ENCODE measurements at regions not wholly inside any gene's neighbourhood (a gene's known extent, or its start where the extent isn't known, plus 50 kb on each side); places are given as distances from the start of the nearest gene placed in this dataset.

DNA sequence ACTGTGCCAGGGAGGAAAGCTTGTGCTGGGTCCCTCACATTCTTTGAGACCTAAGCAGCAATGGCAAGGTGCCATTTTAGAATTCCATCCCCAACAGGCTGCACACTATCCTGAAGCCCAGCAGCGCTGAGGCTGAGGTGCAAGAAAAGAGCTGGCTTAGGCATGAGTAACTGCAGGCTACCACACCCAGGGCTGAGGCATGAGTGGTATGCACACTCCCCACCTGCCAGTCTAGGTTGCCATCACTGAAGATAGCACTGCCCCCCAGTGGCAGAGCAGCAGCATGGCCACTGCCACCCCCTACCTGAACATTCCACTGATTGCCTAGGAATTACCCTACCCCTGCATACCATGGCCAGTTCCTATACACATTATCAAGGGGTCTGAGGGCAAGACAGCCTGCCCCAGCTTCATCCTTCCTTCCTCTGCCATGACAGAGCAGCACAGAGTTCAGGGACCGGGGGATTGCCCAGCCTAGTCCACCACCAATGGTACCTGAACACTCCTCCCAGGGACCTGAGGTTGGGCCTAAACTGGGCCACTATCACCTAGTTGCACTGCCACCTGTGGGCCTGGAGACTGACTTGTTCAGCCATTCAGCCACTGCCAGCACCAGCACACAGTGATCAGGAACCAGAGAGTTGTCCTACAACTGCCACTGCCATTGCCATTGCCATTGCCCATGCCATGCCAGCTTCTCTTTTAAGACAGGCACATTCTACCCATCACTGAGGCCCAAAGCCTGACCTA lies 129.8 kb downstream of the SATB1 start:
- no peak overlapping the region for H3K4me3 ChIP-seq
- peak overlapping the region in 1 of 21 experiments; percentile 14 for H3K27ac ChIP-seq

DNA sequence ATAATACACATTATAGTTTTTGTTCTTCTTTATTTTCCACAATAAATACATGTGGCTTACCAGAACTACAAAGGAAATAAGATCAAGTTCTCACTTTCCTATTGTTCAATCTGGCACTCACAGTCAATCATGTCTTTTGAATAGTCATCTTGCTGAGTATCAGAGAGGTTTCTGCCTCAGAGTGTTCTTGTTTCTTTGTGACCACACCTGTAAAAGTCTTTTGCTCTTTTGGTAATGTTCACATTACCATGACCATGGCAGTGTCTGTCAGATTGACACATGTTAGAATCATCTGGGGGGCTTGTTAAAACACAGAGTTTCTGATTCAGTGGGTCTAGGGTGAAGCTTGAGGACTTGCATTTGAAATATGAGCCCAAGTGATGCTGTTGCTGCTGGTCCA lies 135.0 kb downstream of the SATB1 start:
- H3K27ac ChIP-seq, result no peak overlapping the region
- H3K4me3 ChIP-seq, result no peak overlapping the region

DNA sequence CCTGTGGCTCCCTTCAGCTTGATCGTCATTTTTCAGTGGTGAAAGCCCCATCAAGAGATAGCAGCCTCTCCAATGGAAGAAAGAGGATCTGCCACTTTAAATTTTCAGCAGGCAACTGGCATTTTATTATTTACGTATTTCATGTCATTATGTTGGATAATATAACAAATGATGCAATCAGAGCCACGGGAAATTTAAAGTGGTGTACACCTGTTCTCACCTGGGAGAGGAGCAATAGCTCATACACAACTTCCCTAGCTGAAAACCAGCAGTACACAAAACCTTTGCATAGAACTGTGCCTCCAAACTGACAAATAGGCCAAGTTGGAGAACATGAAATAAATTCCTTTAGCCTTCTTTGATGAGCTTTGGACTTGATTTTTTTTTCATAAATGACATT lies 136.9 kb downstream of the SATB1 start:
- H3K27ac ChIP-seq, result no peak overlapping the region

DNA sequence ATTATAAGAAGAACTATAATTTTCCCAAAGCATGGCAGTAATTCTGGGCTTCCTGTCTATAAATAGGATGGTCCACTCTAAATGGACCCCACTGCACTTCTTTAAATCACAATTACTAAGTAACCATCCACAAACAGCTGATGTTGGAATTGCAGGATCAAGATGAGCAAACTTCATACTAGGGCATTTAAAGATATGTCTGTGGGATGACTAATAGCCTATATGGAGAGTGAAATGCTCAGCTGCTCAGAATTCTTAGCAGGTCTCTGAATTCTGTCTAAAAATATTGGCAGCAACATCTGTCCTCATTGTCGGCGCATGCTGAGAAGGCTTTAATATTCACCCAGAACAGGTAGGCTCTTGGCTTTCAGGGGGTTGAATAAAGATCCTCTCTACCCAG lies 140.4 kb downstream of the SATB1 start:
- Histone ChIP-seq H3K4me3 (no peak overlapping the region), H3K27ac (no peak overlapping the region)

More for the DNA sequence above, 136.9 kb downstream of the SATB1 start:
- H3K4me3 ChIP-seq, result no peak overlapping the region

DNA sequence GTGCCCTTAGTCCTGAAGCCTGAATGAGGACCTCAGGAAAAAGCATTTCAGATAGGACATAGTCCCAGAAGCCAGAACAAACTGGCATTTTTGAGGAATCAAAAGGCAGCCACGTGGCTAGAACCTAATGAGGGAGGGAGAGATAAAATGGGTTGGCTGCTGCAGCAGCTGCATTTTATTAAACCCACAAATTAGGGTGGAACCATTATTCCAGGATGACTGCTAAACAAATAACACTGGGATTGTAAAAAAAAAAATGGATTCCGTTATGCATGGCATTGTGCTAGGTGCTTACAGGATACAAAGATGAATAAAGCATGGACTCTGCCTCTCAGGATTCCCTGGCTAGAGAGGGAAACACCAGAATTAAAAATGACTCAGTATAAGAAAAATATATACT lies 141.5 kb downstream of the SATB1 start:
- Histone ChIP-seq H3K27ac (no peak overlapping the region), H3K4me3 (no peak overlapping the region)

DNA sequence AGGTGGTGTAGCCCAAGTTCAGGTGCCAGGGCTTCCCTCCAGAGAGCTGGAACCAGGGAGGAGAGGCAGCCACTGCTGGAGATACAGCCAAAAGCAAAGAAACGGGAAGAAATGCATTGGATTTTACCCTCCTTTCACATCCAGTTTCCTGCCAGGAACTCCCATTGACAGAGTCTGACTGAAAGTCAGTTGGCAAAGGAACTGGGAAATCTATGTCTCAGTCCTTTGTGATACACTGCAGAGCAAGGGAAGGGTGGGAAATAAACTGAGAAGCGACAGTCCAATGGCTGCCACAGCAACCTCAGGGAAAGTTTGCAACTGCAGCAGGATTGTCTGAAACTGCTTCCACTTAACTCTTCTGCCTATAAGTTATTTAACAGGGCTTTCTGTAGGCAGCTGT lies 142.6 kb downstream of the SATB1 start:
- Histone ChIP-seq H3K27ac (no peak overlapping the region), H3K4me3 (no peak overlapping the region)

DNA sequence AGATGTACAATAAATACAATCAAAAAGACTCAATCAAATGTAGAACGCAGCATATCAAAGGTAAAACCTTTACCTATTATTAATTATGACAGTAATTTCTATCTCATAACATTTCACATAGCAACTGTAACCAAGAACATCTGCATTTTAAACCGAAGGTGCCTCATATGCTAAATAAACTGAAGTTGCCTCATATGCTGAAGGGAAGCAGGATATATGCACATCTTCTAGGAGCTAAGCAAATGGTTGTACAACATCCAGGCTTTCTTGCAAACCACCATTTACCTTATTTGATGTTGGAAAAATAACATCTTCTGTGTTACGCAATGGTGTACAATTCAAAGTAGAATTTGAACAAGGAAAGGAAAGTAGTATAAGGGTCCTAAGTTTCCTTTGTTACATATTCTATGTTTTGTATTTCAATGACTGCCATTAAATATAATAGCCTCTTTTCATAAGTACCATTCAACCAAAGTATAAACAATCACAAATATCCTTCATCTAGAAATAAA lies 145.9 kb downstream of the SATB1 start:
- no peak overlapping the region for H3K4me3 ChIP-seq
- no peak overlapping the region for H3K27ac ChIP-seq

DNA sequence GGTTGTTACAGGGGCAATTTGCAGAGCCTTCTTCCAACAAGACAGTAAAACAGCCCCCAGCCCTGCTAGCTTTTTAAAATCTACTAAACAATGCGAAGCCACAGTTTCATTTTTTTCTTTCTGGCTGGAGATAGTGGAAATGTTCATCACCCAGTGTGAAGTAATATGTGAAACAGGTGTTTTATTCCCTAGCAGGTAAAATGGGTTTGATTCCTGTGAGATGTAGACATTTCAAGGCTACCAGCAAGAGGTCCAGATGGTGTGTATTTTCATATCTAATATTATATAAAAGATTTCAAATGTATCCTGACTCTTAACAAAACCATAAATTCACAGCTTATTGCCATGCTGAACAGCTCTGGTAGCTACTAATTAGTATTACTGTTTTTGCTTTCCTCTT lies 160.3 kb downstream of the SATB1 start:
- H3K4me3 ChIP-seq, result no peak overlapping the region

DNA sequence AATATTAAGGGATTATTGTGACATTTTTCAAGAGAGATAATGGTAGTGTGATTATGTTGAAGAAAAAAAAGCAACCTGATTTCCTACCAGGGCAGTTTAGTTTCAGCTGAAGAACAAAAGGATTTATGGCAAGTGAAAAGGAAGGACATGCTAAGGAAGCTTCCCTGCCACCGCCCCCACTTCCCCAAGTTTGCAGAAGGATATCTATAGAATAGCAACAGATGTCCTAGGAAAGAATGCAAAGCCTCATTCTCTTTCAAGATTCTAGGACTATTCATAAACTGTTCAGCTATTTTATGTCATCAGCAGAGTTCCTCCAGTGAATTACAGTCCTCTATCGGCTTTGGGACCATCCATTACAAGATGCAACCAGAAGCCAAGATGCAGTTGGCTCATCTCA lies 160.8 kb downstream of the SATB1 start:
- Histone ChIP-seq H3K4me3 (no peak overlapping the region), H3K27ac (no peak overlapping the region)

More for the DNA sequence above, 160.3 kb downstream of the SATB1 start:
- no peak overlapping the region for H3K27ac ChIP-seq

DNA sequence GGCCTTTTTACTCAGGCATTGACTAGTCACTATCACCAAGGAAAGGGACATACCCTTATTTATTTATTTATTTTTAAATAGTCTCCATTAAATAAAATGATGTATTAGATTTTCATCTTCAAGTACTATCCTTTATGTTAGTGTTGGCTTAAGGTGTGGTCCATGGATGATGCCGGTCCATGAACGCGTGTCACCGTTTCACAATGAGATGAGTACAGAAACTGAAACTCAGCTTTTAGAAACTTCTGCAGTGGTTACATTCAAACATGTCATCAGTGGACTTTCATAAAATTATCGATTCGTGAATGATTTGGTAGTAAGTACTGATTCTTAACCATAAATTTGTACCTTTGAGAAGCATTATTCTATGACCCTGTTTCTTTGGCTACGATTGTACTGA lies 166.6 kb downstream of the SATB1 start:
- Histone ChIP-seq H3K27ac (no peak overlapping the region), H3K4me3 (no peak overlapping the region)

DNA sequence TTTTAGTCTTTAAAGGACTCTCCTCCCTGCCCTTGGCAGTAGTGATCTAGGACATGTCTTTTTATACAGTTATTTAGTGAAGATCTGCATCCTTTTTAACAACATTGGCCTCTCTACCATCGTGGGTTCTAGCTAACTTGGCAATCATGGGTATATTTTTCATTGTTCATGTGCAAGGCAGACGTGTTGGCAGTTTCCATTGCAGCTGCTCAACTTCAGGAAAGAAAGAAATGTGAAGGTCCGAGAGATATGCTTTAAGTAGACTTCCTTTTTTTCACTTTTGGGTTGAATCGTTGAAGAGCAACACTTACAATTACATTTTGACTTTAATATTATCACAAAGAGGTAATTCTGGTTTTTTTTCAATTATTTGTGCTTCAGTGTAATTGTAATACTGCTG lies 172.6 kb downstream of the SATB1 start:
- Histone ChIP-seq H3K27ac (no peak overlapping the region), H3K4me3 (no peak overlapping the region)

DNA sequence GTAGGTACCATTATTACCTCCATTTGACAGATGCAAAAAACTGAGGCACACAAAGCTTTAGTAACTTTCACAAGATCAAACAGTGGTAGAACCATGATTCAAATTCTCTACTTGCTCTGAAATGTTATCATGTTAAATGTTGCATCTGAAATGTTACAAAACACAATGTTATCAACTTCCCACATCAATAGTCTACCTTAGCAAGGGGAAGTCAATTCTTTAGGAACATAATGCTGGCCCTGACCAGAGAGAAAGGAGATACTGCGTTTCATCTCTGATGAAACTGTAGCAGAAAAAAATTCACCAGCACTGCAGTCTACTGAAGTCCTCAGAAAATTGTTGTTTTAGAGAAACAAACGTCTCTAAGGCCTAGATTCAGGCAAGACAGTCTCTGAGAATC lies 174.1 kb downstream of the SATB1 start:
- H3K4me3 ChIP-seq, result no peak overlapping the region

DNA sequence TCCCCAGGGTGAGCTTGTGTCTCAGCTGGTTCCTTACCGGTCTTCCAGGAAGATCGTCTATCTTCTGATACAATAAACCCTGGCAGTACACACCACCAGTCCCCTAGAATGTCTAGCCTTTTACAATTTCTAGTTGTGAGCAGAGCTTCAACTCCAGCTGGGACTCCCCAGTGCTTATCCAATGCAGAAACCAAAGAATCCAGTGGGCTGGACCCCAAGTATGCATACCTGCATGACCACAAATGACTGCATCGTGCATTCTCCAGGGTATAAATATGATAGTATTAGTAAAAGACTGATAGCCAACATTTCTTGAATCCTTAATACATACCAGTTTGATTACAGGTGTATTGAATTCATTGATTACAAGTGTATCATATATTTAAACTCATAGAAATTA lies 176.0 kb downstream of the SATB1 start:
- Histone ChIP-seq H3K4me3 (no peak overlapping the region), H3K27ac (no peak overlapping the region)

More for the DNA sequence above, 174.1 kb downstream of the SATB1 start:
- no peak overlapping the region for H3K27ac ChIP-seq

DNA sequence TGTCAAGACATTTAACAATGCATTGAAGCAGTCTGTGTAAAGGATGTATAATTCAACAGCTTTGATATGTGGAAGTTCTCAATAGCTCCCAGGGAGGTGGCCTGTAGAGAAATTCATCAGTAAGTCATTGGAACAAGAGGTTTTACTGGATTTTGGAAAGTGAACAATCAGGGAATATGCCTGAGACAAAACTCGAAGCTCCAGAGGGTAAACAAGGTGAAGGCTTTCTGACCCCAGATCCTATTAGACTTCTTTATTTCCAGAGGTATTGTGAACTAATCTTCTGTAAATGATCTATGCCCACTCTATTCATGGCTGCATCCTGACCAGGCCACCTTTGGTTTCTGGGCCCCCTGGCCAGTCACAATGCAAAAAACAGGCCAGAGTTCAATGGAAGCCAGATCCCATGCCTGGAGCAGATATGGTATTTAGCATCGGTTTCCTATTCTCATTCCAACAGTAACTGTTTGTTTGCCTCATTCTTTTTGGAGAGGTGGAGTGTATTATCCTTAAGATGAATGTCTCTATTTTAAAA lies 177.3 kb downstream of the SATB1 start:
- H3K4me3 ChIP-seq, result no peak overlapping the region
- no peak overlapping the region for H3K27ac ChIP-seq

DNA sequence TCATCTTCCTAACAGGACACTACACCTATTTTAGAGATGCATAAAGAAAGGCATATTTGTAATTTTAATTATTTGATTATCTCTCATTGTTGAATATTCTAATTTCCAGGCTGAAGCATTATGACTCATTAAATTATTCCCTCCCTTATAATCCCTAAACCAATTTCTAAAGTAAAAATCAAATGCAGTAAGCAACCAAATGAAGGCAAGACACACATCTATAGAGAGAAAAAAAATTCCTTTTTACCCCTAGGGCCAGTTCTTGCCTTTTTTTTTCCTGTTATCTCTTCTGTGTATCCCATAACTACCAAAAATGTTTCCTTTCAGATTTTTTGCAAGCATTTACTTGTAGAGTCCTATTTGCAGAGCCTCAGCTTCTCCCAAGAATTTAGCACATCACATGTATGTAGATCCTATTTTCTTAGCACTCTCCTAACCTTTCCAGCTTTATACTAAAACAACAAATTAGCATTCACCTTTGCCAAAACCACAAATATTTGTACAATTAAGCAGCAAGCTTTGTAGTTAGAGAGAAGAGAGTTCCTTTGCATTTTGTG lies 177.9 kb downstream of the SATB1 start:
- no peak overlapping the region for H3K27ac ChIP-seq
- no peak overlapping the region for H3K4me3 ChIP-seq

DNA sequence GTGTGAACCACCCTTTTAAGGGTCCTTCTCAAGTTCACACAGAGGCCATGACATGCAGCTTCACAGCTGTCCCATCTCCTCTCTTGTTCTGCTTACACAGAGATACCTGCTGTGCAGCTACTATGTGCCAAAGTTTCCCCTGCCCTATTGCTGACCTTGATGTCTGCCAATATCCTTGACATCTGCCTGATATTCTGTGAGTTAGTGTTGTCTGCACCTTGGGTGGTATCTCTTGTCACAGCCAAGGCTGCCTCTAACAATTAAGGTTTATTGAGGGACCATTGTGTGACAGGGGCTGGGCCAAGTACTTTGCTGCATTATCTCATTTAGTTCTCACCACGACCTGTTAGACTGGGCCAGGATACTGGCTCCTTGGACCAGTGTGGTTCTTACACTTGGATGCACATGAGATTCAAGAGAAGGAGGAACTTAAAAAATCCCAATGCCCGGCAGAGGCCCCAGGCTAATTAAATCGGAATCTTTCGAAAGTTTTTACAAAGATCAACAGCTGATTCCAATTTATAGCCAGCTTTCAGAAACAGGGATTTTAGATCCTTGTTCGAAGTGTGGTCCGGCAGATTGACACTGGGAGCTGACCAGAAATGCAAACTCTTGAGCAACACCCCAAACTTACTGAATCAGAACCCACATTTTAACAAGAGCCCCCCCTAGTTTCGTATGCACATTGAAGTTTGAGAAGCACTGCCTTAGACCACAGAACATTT lies 178.6 kb downstream of the SATB1 start:
- H3K27ac ChIP-seq, result no peak overlapping the region

DNA sequence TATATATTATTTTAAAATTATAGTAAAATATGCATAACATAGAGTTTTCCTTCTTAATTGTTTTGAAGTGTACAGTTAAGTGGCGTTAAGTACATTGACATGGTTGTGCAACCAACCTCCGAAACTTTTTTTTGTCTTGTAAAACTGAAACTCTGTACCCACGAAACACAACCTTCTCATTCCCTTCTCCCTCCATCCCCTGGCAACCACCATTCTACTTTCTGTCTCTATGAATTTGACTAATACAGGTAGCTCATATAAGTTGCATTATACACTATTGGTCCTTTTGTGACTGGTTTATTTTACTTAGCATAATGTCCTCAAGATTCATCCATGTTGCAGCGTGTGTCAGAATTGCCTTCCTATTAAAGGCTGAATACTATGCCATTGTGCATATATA lies 179.4 kb downstream of the SATB1 start:
- Histone ChIP-seq H3K27ac (no peak overlapping the region), H3K4me3 (no peak overlapping the region)

More for the DNA sequence above, 178.6 kb downstream of the SATB1 start:
- no peak overlapping the region for H3K4me3 ChIP-seq

DNA sequence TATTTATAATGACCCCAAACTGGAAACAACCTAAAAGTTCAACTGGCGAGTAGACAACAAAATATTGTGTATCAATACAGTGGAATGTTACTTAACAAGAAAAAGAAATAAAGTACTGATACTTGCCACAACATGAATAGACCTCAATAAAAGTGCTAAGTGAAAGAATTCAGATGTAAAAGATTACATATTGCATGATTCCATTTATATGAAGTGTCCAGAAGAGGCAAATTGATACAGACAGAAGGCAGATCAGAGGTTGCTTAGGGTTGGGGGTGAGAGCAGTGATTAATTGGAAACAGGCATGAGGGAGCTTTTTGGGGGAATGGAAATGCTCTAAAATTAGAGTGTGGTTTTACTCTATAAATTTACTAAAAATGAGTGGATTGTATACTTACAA lies 183.3 kb downstream of the SATB1 start:
- H3K27ac ChIP-seq, result no peak overlapping the region

DNA sequence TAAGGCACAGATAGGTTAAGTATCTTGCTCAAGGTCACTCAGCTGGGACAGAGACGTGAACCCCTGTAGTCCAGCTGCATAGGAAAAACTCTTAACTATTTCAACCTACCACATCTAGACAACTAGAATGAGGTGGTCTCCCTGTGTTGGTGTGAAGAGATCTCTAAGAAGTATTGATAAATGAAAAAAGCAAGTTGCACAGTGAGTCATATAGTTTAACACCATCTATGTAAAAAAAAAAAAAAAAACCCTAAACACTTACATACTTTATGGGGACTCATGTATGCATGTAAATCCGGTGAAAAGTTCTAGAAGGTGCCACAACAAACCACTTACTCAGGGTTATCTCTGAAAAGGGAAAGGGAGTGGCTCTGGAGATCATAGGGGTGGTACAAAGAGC lies 185.5 kb downstream of the SATB1 start:
- H3K4me3 ChIP-seq, result no peak overlapping the region
- no peak overlapping the region for H3K27ac ChIP-seq

More for the DNA sequence above, 183.3 kb downstream of the SATB1 start:
- H3K4me3 ChIP-seq, result no peak overlapping the region

DNA sequence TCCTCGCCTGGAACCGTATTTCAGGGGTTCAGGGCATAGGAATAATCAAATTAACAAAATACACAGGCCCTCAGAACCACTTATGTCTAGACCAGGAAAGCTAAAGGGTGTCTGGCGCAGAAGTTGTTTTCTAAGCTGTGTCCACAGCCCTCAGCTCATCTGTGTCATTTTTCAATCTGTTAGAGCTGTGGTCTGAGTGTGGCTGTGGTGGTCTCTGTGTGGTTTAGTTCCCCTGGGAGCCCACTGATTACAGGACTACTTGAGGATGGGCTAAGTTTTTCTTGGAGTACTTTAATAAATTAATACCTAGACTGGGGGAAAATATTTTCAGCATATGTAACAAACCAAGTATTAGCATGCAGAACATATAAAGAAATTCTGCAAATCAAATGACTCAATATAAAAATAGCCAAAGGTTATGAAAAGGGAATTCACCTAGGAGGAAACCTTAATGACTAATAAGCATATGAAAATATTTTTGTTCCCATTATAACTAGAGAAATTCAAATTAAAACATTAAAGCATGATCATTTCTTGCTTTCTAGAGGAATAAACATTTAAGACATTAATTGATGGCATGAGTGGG lies 186.3 kb downstream of the SATB1 start:
- Histone ChIP-seq H3K27ac (peak overlapping the region in 3 of 21 experiments; percentile 3 to 57 (median 6)), H3K4me3 (no peak overlapping the region)
